Smooth muscle cell (in vitro differentiated cells): ENCODE measurements at regions not wholly inside any gene's neighbourhood (a gene's known extent, or its start where the extent isn't known, plus 50 kb on each side); places are given as distances from the start of the nearest gene placed in this dataset.

Experiments
- DNase-seq: peaks from one replicate; lab custom pipeline; 2025; ENCODE audit not compliant: unreplicated experiment; lab: John Stamatoyannopoulos, UW
- H2AFZ ChIP-seq: fragments of 200-600 bp; sonication (generic); 2 replicates; pipeline ENCODE4 v1.6.0; 2016; ENCODE audit warnings: antibody characterized with exemption, low read depth, mild to moderate bottlenecking
- H3F3A ChIP-seq: fragments of 200-600 bp; sonication (generic); 2 replicates; pipeline ENCODE4 v1.6.0; 2017; ENCODE audit warnings: antibody characterized with exemption, low read depth
- H3K27ac ChIP-seq: fragments of 200-600 bp; sonication (generic); 2 replicates; pipeline ENCODE4 v1.5.1; 2016; ENCODE audit warnings: low read depth, mild to moderate bottlenecking
- H3K27me3 ChIP-seq: fragments of 200-600 bp; sonication (generic); 2 replicates; pipeline ENCODE4 v1.6.1; 2016; ENCODE audit warnings: low read depth, mild to moderate bottlenecking
- H3K36me3 ChIP-seq: fragments of 200-600 bp; sonication (generic); 2 replicates; pipeline ENCODE4 v1.5.1; 2016; ENCODE audit warnings: low read depth
- H3K4me1 ChIP-seq: fragments of 200-600 bp; sonication (generic); 2 replicates; pipeline ENCODE4 v1.5.1; 2016; ENCODE audit warnings: low read depth
- H3K4me2 ChIP-seq: fragments of 200-600 bp; sonication (generic); 2 replicates; pipeline ENCODE4 v1.6.0; 2016; ENCODE audit warnings: mild to moderate bottlenecking
- H3K4me3 ChIP-seq: fragments of 200-600 bp; sonication (generic); 2 replicates; pipeline ENCODE4 v1.5.1; 2016; ENCODE audit warnings: mild to moderate bottlenecking
- H3K79me2 ChIP-seq: fragments of 200-600 bp; sonication (generic); 2 replicates; pipeline ENCODE4 v1.6.0; 2016; ENCODE audit warnings: low read depth, mild to moderate bottlenecking
- H3K9ac ChIP-seq: fragments of 200-600 bp; sonication (generic); 2 replicates; pipeline ENCODE4 v1.6.0; 2016; ENCODE audit warnings: low read depth
- H3K9me3 ChIP-seq: fragments of 200-600 bp; sonication (generic); replicated peaks from 2 replicates; pipeline ENCODE4 v1.5.1; 2016; ENCODE audit warnings: low read depth
- H4K20me1 ChIP-seq: fragments of 200-600 bp; sonication (generic); 2 replicates; pipeline ENCODE4 v1.6.0; 2016; ENCODE audit warnings: low read depth
- CTCF ChIP-seq: fragments of 200-600 bp; sonication (generic); IDR thresholded peaks from 2 replicates; pipeline ENCODE4 v1.5.1; 2017; ENCODE audit warnings: borderline replicate concordance, mild to moderate bottlenecking, antibody characterized with exemption; ENCODE audit not compliant: insufficient read depth, poor library complexity, severe bottlenecking
- WGBS: methylation state at CpG from one replicate; pipeline ENCODE4 v1.1.7; 2016; ENCODE audit warnings: low lambda C conversion rate; 5-methylcytosine and 5-hydroxymethylcytosine counted together

DNA sequence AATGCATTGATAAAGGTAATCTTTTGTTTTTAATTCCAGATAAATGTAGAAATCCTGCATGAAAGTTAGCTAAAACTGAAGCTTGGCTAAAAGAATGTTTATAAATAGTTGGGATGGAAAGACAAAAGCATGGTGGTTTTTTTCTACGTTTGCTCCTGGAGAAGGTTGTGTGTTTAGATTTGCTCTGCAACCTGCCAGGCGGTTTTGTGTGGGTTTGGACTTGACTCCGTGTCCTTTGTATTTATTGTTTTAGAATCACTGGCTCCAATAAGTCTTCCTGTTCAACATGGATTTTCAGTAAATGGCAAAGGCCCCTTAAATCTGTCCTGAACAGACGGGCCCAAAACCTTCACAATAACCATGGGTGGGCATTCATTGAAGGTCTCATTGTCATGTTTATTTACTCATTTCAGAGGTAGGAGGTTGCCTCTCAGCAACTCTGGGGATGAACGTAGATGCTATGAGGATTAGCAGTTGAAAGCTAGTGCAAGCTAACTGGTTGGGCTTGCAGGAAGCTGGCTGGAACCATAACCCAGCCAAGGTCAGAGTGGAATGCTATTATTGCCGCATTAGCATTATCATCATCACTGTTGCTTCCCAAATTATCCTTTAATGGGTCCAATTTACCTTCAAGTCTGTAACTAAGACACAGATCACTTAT lies 60.6 kb upstream of the ADAMTS9 start:
- no peak for DNase-seq
- no peak overlapping the region for H3K9ac ChIP-seq
- no peaks in the 10 kb centered on the region for H3K36me3 ChIP-seq
- no peaks in the 10 kb centered on the region for H3K79me2 ChIP-seq
- H3K4me2 ChIP-seq, result no peak overlapping the region
- no peak overlapping the region for H2AFZ ChIP-seq
- H3K4me3 ChIP-seq, result no peak overlapping the region
- H3K9me3 ChIP-seq, result no peaks in the 10 kb centered on the region
- no peaks in the 10 kb centered on the region for H3F3A ChIP-seq
- no peak for TF ChIP-seq CTCF
- 65% methylated on average over 6 of the region's 6 CpGs for WGBS
- H4K20me1 ChIP-seq, result peaks cover 1% of the 10 kb centered on the region
- no peaks in the 10 kb centered on the region for H3K4me1 ChIP-seq
- no peaks in the 10 kb centered on the region for H3K27me3 ChIP-seq
- H3K27ac ChIP-seq, result no peak overlapping the region

- TF ChIP-seq CTCF, result no peak
- Histone ChIP-seq H3K27ac (no peak overlapping the region), H3K9ac (no peak overlapping the region), H3K4me1 (no peaks in the 10 kb centered on the region), H3K4me3 (no peak overlapping the region), H3F3A (no peaks in the 10 kb centered on the region), H2AFZ (no peak overlapping the region), H3K79me2 (no peaks in the 10 kb centered on the region), H3K9me3 (no peaks in the 10 kb centered on the region), H3K36me3 (no peaks in the 10 kb centered on the region), H3K27me3 (no peaks in the 10 kb centered on the region), H3K4me2 (no peak overlapping the region), H4K20me1 (peaks cover 5% of the 10 kb centered on the region)
- no peak for DNase-seq
- WGBS, result 98% methylated on average over 4 of the region's 4 CpGs
These were observed 59.9 kb upstream of the ADAMTS9 start for GRCh38 chr3:64747679-64748078.

GRCh38 chr3:64743887-64744243 lies 56.1 kb upstream of the ADAMTS9 start:
- no peak for TF ChIP-seq CTCF
- no peaks in the 10 kb centered on the region for H3K27me3 ChIP-seq

More at GRCh38 chr3:64743887-64744243, 56.1 kb upstream of the ADAMTS9 start:
- H3K4me2 ChIP-seq, result no peak overlapping the region
- no peaks in the 10 kb centered on the region for H3K79me2 ChIP-seq
- no peak overlapping the region for H2AFZ ChIP-seq
- H3K36me3 ChIP-seq, result no peaks in the 10 kb centered on the region
- peaks cover 10% of the 10 kb centered on the region for H3F3A ChIP-seq
- no peak overlapping the region for H3K4me3 ChIP-seq
- H3K9me3 ChIP-seq, result no peaks in the 10 kb centered on the region
- no peak for DNase-seq
- 97% methylated on average over 4 of the region's 4 CpGs for WGBS
- no peak overlapping the region for H3K9ac ChIP-seq
- H3K4me1 ChIP-seq, result peaks cover 8% of the 10 kb centered on the region
- peak overlapping the region; percentile 28 for H3K27ac ChIP-seq
- H4K20me1 ChIP-seq, result peaks cover 5% of the 10 kb centered on the region
